Retina (tissue), 1 donor: ENCODE measurements at regions not wholly inside any gene's neighbourhood (a gene's known extent, or its start where the extent isn't known, plus 50 kb on each side); places are given as distances from the start of the nearest gene placed in this dataset.
"Not testable (repeated sequence)": the region's sequence is repeated elsewhere in the genome, so short reads cannot be mapped to it uniquely, and the experiment has no call there.

Source experiments
- DNase-seq: peaks from one replicate; pipeline ENCODE4 v3.0.0-alpha.2; 2016

- DNase-seq: no peak
These were observed 51.1 kb upstream of the NUDT6 start for GRCh38 chr4:122973465-122973864.

DNA sequence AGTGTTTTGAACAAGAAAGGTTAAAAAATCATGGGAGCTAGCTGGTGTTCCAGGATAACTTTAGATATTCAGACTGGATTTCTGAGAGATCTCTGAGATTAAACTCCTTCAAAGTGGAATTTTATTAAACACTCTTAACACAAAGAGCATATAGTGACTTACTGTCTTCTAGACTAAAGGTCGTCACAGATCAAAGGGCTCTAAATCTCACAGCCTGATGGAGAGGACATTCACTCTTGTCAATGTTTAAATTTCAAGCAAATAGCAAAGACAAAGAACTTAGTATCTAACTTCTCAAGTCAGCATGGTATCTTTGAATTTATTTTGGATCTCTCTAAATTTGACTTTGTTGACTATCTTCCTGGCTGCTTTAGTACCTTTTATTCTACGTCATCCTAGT lies 53.7 kb upstream of the NUDT6 start:
- no peak for DNase-seq

- DNase-seq: no peak
These were observed 54.7 kb upstream of the NUDT6 start for GRCh38 chr4:122977103-122977502.

DNA sequence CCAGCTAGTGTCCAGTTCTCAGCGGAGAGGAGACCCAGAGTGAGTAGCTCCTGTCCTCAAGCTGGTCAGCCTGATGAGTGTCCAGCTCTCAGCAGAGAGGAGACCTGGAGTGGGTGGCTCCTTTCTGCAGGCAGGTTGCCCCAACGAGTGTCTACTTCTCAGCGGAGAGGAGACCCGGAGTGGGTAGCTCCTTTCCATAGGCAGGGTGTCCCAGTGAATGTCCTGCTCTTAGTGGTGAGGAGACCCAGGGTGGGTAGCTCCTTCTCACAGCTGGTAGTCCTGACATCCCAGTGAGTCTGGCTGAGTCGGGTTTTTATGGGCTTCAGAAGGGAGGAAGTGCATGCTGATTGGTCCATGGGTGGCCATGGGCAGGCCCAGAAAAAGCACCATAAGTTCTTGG lies 55.7 kb upstream of the NUDT6 start:
- DNase-seq: no peak

- DNase-seq: no peak
These were observed 56.4 kb upstream of the NUDT6 start for GRCh38 chr4:122978789-122979188.

DNA sequence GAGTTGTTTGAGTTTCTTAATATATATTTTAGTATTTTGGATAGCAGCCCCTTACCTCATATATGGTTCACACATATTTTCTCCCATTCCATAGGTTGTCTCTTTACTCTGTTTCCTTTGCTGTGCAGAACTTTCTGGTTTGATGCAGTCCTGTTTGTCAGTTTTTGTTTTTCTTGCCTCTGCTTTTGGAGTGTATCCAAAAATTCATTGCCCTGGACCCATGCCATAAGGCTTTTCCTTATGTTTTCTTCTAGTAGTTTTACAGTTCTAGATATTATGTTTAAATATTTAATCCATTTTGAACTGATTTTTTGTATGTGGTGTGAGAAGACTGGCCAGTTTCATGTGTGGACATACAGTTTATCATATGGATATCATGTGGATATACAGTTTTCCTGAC lies 58.5 kb upstream of the NUDT6 start:
- DNase-seq: no peak

DNA sequence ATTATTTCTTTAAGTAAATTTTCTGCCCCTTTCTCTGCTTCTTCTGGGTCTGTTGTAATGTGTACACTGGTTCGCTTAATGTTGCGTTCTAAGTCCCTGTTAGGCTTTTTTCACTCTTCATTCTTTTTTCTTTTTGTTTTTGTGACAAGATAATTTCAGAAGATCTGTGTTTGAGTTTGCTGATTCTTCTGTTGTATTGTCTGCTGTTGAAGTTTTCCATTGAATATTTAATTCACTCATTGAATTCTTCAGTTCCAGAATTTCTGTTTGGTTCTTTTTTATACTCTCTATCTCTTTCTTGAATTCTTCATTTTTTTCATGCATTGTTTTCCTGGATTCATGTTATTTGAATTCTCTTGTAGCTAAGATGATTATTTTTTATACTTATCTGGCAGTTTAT lies 66.3 kb upstream of the NUDT6 start:
- DNase-seq: no peak

GRCh38 chr4:122990891-122991290 lies 68.5 kb upstream of the NUDT6 start:
- DNase-seq: no peak

- DNase-seq: no peak
These were observed 69.7 kb upstream of the NUDT6 start for GRCh38 chr4:122992057-122992456.

DNA sequence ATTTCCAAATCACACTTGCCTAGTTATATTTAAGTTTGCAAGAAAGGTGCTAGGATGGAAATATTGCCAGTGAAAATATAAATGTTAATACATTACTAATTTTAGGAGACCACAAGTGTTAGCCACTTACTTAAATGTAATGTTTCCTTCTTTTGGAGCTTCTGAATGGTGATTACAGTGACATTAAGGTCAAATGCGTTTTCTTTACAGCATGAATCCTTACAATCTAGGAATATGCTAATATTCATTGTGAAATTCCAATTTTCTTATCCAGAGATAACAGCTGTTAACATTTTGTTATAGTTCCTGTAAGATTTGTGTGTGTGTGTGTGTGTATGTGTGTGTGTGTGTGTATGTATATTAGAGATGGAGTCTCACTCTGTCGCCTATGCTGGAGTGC lies 70.2 kb upstream of the NUDT6 start:
- DNase-seq: no peak

GRCh38 chr4:122996350-122996749 lies 74.0 kb upstream of the NUDT6 start:
- DNase-seq: no peak

DNA sequence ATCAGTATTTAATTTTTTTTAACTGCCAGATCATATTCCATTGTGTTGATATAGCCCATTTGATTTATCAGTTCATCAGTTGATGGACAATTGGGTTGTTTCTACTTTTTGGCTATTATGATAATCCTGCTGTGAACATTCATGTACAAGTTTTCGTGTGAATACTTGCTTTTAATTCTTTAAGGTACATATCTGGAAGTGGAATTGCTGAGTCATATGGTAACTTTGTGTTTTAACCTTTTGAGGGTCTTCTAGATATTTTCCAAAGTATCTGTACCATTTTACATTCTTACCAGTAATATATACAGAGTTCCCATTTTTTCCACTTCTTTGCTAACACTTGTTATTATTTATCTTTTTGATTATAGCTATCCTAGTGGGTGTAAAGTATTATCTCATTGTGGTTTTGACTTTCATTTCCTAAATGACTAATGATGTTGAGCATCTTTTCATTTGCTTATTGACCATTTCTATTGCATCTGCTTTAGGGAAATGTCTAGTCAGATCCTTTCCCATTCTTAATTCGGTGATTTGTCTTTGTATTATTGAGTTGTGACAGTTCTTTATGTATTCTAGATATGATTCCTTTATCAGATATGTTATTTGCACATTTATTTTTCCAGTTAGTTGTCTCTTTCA lies 75.2 kb upstream of the NUDT6 start:
- no peak for DNase-seq

GRCh38 chr4:123004079-123004478 lies 81.7 kb upstream of the NUDT6 start:
- not testable (repeated sequence) for DNase-seq

DNA sequence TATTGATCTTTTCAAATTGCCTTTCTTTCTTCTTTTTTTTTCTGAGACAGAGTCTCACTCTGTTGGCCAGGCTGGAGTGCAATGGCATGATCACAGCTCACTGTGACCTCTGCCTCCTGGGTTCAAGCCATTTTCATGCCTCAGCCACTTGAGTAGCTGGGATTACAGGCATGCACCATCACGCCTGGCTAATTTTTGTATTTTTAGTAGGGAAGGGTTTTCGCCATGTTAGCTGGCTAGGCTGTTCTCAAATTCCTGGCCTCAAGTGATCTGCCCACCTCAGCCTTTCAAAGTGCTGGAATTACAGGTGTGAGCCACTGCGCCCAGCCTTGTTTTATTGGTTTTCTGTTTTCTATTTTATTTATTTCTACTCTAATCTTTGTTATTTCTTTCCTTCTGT lies 82.7 kb upstream of the NUDT6 start:
- not testable (repeated sequence) for DNase-seq

DNA sequence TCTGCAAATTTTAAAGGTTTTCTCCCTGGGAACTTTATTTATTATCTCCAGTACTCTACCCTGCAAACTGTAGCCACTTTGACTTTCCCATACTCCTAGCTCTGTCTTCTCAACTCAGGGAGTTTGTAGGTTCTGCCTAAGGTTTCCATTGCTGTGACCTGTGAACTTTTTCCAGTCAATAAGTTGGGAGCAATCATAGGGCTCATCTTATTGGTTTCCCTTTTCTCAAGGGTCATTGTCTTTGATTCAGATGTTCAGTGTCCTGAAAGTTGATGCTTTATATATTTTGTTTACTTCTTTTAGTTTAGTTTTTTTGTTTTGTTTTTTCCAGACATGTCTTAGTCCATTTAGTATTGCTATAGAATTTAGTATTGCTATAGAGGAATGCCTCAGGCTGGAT lies 85.3 kb upstream of the NUDT6 start:
- DNase-seq: no peak

- not testable (repeated sequence) for DNase-seq
These were observed 90.0 kb upstream of the NUDT6 start for GRCh38 chr4:123012416-123012815.

GRCh38 chr4:123014038-123014437 lies 91.6 kb upstream of the NUDT6 start:
- DNase-seq: no peak

DNA sequence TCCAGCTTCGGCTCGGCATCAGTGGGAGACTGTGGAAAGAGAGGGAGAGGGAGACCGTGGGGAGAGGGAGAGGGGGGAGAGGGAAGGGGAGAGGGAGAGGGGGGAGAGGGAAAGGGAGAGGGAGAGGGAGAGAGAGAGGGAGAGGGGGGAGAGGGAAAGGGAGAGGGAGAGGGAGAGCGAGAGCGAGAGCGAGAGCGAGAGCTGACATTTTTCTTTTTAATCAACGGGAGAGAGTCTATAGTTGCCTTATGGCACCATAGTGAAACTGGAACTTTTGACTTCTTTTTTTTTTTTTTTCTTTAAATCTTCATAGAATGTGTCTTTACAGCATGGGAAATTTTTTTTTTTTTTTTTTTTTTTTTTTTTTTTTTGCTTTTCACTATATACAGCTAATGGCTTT lies 94.7 kb upstream of the NUDT6 start:
- no peak for DNase-seq

DNA sequence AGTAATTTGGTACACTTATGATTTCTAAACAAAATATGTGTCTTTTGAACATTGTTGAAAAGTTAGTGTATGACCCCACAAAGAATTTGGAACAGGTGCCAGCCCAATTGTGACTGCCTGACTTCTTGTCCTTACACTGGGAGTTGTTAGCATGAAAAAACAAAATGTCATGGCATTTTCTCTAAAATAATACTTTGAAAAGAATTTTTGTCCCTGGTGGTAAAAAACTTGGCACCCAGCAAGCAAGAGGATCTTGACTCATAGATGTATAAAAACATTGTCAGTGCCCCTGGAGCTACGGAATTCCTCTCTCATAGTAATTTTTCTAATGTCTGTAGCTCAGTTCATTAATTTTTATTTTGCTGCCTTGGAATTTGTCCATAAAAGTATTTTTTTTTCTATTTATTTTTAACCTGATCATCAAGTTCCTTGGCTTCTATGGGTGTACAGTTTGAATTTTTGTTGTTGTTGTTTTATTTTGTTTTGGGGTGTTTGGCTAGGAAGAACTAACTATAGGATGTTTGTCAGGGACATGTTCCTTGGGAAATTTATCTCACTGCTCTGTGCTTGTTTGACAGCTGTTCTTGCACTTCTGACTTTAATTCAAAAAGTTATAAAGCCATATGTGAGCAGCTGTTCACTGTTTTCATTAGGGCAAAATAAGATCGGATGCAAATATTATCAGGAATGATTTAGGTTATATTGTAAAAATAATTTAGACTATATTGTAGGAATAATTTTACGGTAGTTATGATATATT lies 95.4 kb upstream of the NUDT6 start:
- no peak for DNase-seq

GRCh38 chr4:123018396-123018775 lies 96.0 kb upstream of the NUDT6 start:
- DNase-seq: no peak

DNA sequence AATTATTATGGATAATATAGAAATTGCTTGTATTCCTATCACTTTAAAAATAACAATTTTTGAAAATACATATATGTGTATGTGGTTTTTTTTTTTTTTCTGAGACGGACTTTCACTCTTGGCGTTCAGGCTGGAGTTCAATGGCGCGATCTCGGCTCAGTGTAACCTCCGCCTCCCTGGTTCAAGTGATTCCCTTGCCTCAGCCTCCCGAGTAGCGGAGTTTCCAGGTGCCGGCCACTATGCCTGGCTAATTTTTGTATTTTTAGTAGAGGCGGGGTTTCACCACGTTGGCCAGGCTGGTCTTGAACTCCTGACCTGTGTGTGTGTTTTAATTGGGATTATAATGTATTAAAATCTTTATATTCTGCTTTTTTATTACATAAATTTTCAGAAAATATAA lies 97.9 kb upstream of the NUDT6 start:
- DNase-seq: no peak

DNA sequence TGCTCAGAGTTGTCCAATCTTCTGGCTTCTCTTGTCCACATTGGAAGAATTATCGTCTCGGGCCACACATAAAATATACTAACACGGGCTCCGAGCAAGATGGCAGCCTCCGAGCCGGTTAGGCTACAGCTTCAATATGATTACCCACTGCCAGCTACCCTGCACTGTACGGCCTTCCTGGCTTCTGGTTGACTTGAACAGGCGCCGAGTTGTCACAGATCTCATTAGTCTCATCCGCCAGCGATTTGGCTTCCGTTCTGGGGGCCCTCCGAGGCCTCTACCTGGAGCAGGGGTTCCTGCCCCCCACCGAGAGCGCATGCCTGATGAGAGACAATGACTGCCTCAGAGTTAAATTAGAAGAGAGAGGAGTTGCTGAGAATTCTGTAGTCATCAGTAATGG lies 101.2 kb upstream of the NUDT6 start:
- DNase-seq: no peak

DNA sequence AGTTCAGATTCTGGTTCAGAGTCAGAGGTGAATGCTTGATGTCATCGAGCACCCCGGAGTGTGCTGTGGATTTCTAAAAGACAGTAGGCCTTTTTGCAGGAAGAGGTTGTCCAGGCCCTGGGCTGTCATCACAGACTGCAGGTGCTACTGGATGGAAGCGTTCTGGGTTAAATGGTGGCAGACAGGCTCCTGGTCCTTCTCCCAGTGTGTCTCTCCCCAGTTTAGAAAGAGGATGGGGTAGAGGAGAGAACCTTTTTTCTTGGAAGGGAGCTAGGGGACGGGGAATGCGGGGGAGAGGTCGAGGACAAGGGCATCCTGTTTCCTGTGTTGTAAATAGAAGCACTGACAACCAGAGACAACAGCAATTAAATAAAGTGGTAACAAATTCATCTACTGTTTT lies 102.3 kb upstream of the NUDT6 start:
- DNase-seq: no peak

GRCh38 chr4:123025398-123025797 lies 103.0 kb upstream of the NUDT6 start:
- no peak for DNase-seq

GRCh38 chr4:123026015-123026414 lies 103.6 kb upstream of the NUDT6 start:
- not testable (repeated sequence) for DNase-seq
